ENCODE measurements at regions not wholly inside any gene's neighbourhood (a gene's known extent, or its start where the extent isn't known, plus 50 kb on each side); places are given as distances from the start of the nearest gene placed in this dataset.

GRCh38 chr22:22712092-22712658, 67.8 kb downstream of the GGTLC2 start:
- TF ChIP-seq CTCF (IDR thresholded peaks at IDR 0.05; ENCODE audit: poor library complexity, severe bottlenecking) (no peak), TAF1 (IDR thresholded peaks at IDR 0.05; ENCODE audit: low read depth) (no peak)

All from neural cell (in vitro differentiated cells).